Smooth muscle cell (in vitro differentiated cells): ENCODE measurements at regions not wholly inside any gene's neighbourhood (a gene's known extent, or its start where the extent isn't known, plus 50 kb on each side); places are given as distances from the start of the nearest gene placed in this dataset.
A peak's percentile ranks its signal among the peaks of the same experiment; 100 is the strongest.

Experiments used
- DNase-seq: peaks from one replicate; lab custom pipeline; 2025; ENCODE audit not compliant: unreplicated experiment; lab: John Stamatoyannopoulos, UW
- H2AFZ ChIP-seq: fragments of 200-600 bp; sonication (generic); 2 replicates; pipeline ENCODE4 v1.6.0; 2016; ENCODE audit warnings: antibody characterized with exemption, low read depth, mild to moderate bottlenecking
- H3F3A ChIP-seq: fragments of 200-600 bp; sonication (generic); 2 replicates; pipeline ENCODE4 v1.6.0; 2017; ENCODE audit warnings: antibody characterized with exemption, low read depth
- H3K27ac ChIP-seq: fragments of 200-600 bp; sonication (generic); 2 replicates; pipeline ENCODE4 v1.5.1; 2016; ENCODE audit warnings: low read depth, mild to moderate bottlenecking
- H3K27me3 ChIP-seq: fragments of 200-600 bp; sonication (generic); 2 replicates; pipeline ENCODE4 v1.6.1; 2016; ENCODE audit warnings: low read depth, mild to moderate bottlenecking
- H3K36me3 ChIP-seq: fragments of 200-600 bp; sonication (generic); 2 replicates; pipeline ENCODE4 v1.5.1; 2016; ENCODE audit warnings: low read depth
- H3K4me1 ChIP-seq: fragments of 200-600 bp; sonication (generic); 2 replicates; pipeline ENCODE4 v1.5.1; 2016; ENCODE audit warnings: low read depth
- H3K4me2 ChIP-seq: fragments of 200-600 bp; sonication (generic); 2 replicates; pipeline ENCODE4 v1.6.0; 2016; ENCODE audit warnings: mild to moderate bottlenecking
- H3K4me3 ChIP-seq: fragments of 200-600 bp; sonication (generic); 2 replicates; pipeline ENCODE4 v1.5.1; 2016; ENCODE audit warnings: mild to moderate bottlenecking
- H3K79me2 ChIP-seq: fragments of 200-600 bp; sonication (generic); 2 replicates; pipeline ENCODE4 v1.6.0; 2016; ENCODE audit warnings: low read depth, mild to moderate bottlenecking
- H3K9ac ChIP-seq: fragments of 200-600 bp; sonication (generic); 2 replicates; pipeline ENCODE4 v1.6.0; 2016; ENCODE audit warnings: low read depth
- H3K9me3 ChIP-seq: fragments of 200-600 bp; sonication (generic); replicated peaks from 2 replicates; pipeline ENCODE4 v1.5.1; 2016; ENCODE audit warnings: low read depth
- H4K20me1 ChIP-seq: fragments of 200-600 bp; sonication (generic); 2 replicates; pipeline ENCODE4 v1.6.0; 2016; ENCODE audit warnings: low read depth
- CTCF ChIP-seq: fragments of 200-600 bp; sonication (generic); IDR thresholded peaks from 2 replicates; pipeline ENCODE4 v1.5.1; 2017; ENCODE audit warnings: borderline replicate concordance, mild to moderate bottlenecking, antibody characterized with exemption; ENCODE audit not compliant: insufficient read depth, poor library complexity, severe bottlenecking
- WGBS: methylation state at CpG from one replicate; pipeline ENCODE4 v1.1.7; 2016; ENCODE audit warnings: low lambda C conversion rate; 5-methylcytosine and 5-hydroxymethylcytosine counted together

DNA sequence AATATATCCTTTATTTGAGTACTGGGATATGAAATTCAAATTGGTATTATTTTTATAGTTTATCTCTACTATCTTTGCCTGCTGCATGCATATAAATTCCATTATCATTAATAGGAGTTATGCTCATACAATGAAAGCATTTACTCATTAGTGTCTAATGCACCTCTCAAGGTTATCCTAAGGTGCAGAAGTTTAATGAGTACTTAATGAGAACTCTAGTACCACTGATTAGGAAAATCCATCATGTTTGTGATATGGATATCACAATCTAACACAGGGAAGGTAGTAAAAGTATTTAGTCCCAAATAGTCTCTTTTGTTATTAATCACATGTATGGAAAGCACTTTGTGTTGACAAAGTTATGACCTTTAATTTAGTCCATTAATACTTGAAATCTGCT, 77.2 kb upstream of the SLC10A2 start:
- no peaks in the 10 kb centered on the region for H3K4me1 ChIP-seq
- no peaks in the 10 kb centered on the region for H3K36me3 ChIP-seq

GRCh38 chr13:103142151-103142550, 75.9 kb upstream of the SLC10A2 start:
- Histone ChIP-seq H3K27ac (no peak overlapping the region), H3K36me3 (no peaks in the 10 kb centered on the region), H4K20me1 (no peaks in the 10 kb centered on the region), H3F3A (no peaks in the 10 kb centered on the region), H3K27me3 (peaks cover 10% of the 10 kb centered on the region), H3K4me3 (no peak overlapping the region), H2AFZ (no peak overlapping the region), H3K4me1 (no peaks in the 10 kb centered on the region), H3K79me2 (no peaks in the 10 kb centered on the region), H3K4me2 (no peak overlapping the region), H3K9me3 (no peaks in the 10 kb centered on the region), H3K9ac (no peak overlapping the region)
- DNase-seq: no peak
- no peak for TF ChIP-seq CTCF
- WGBS: 96% methylated on average over 2 of the region's 2 CpGs

More for the DNA sequence above, 77.2 kb upstream of the SLC10A2 start:
- Histone ChIP-seq H3K9ac (no peak overlapping the region), H3K79me2 (no peaks in the 10 kb centered on the region), H3K4me3 (no peak overlapping the region), H4K20me1 (no peaks in the 10 kb centered on the region), H3K27me3 (peaks cover 10% of the 10 kb centered on the region), H3K4me2 (no peak overlapping the region), H3K27ac (no peak overlapping the region), H2AFZ (no peak overlapping the region), H3F3A (no peaks in the 10 kb centered on the region), H3K9me3 (no peaks in the 10 kb centered on the region)
- DNase-seq: no peak
- no peak for TF ChIP-seq CTCF

- H4K20me1 ChIP-seq: no peaks in the 10 kb centered on the region
- no peak for DNase-seq
- WGBS: 77% methylated on average over 5 of the region's 5 CpGs
These were observed 73.9 kb upstream of the SLC10A2 start for GRCh38 chr13:103140001-103140671.

More at GRCh38 chr13:103140001-103140671, 73.9 kb upstream of the SLC10A2 start:
- Histone ChIP-seq H3F3A (no peaks in the 10 kb centered on the region), H3K9ac (no peak overlapping the region), H3K27ac (no peak overlapping the region), H3K79me2 (no peaks in the 10 kb centered on the region), H3K27me3 (peaks cover 12% of the 10 kb centered on the region), H3K4me1 (no peaks in the 10 kb centered on the region), H3K4me2 (no peak overlapping the region), H3K36me3 (no peaks in the 10 kb centered on the region), H2AFZ (no peak overlapping the region), H3K4me3 (no peak overlapping the region), H3K9me3 (no peaks in the 10 kb centered on the region)
- peak; percentile 31 for TF ChIP-seq CTCF
